ENCODE measurements at regions not wholly inside any gene's neighbourhood (a gene's known extent, or its start where the extent isn't known, plus 50 kb on each side); places are given as distances from the start of the nearest gene placed in this dataset.

- TF ChIP-seq, protein P1, sequence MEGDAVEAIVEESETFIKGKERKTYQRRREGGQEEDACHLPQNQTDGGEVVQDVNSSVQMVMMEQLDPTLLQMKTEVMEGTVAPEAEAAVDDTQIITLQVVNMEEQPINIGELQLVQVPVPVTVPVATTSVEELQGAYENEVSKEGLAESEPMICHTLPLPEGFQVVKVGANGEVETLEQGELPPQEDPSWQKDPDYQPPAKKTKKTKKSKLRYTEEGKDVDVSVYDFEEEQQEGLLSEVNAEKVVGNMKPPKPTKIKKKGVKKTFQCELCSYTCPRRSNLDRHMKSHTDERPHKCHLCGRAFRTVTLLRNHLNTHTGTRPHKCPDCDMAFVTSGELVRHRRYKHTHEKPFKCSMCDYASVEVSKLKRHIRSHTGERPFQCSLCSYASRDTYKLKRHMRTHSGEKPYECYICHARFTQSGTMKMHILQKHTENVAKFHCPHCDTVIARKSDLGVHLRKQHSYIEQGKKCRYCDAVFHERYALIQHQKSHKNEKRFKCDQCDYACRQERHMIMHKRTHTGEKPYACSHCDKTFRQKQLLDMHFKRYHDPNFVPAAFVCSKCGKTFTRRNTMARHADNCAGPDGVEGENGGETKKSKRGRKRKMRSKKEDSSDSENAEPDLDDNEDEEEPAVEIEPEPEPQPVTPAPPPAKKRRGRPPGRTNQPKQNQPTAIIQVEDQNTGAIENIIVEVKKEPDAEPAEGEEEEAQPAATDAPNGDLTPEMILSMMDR (IDR thresholded peaks at IDR 0.05), result no peak
- TF ChIP-seq POLR2A (IDR thresholded peaks at IDR 0.05), result no peak
- no peak for TF ChIP-seq POLR2AphosphoS5 (IDR thresholded peaks at IDR 0.05)
Observed at GRCh38 chr3:194857469-194858113, 171.9 kb downstream of the FAM43A start.

Measured in prostate gland (tissue), 2 donors.